Suprapubic skin (tissue), 3 donors: ENCODE measurements at regions not wholly inside any gene's neighbourhood (a gene's known extent, or its start where the extent isn't known, plus 50 kb on each side); places are given as distances from the start of the nearest gene placed in this dataset.

Source experiments
- CTCF ChIP-seq, 2 donors: fragments of 200-600 bp in 1 of 2; fragments of 450-650 bp in 1 of 2; sonication (generic) in 1 of 2; IDR thresholded peaks; one replicate each; pipeline ENCODE4 v1.5.1; 2016 to 2019; ENCODE audit warnings: antibody characterized with exemption in 2 of 2, mild to moderate bottlenecking in 1 of 2, moderate library complexity in 1 of 2
- POLR2A ChIP-seq, 2 donors: fragments of 450-650 bp; IDR thresholded peaks; one replicate each; pipeline ENCODE4 v1.6.1; 2017; ENCODE audit warnings: antibody characterized with exemption in 2 of 2, mild to moderate bottlenecking in 2 of 2, moderate library complexity in 2 of 2

DNA sequence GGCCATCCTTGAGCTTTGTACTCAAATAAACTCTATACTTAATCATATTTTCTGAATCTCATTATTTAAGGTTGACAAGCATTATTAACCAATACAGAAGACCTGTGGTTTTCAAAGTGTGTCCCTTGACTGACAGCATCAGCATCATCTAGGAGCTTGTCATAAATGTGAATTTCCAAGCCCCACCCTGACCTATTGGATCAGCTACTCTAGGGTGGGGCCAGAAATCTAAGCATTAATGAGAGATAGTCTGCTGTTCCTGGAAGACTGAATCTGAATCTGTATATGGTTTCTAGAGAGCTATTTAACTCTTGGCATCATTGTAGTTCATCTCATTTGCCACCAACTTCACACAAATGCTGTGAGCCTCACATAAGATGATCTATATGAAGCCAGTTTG lies 86.6 kb downstream of the CD8B2 start:
- TF ChIP-seq POLR2A (IDR thresholded peaks at IDR 0.05) (no peak), CTCF (IDR thresholded peaks at IDR 0.05) (no peak)
